ENCODE measurements at regions not wholly inside any gene's neighbourhood (a gene's known extent, or its start where the extent isn't known, plus 50 kb on each side); places are given as distances from the start of the nearest gene placed in this dataset.

DNA sequence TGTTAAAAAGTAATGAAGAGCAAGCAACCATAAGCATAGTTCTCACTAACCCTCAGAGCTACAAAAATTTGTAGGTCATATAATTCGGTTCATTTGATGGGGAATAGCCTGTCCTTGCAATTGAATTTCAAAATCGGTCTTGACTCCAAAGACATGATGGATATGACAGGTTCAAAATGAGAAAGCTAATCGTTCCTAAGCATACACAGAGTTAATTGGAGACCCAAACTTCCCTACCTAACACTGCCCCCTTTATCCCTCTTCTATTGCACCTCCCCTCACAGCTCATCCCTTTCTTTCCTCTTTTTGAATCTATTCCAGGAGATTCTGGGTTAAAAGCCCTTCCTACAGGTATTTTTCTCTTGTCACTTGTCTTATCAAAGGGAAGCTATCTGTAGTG is 390.0 kb upstream of the PTBP2 start:
- FAIRE-seq (no peak), DNase-seq (ENCODE audit: extremely low read depth in 1 of 4, low spot score in 3 of 4) (no peak), ATAC-seq (no peak)
- intact Hi-C loops (cut with micrococcal nuclease): no loop called here
- CTCF ChIA-PET (ENCODE audit: low intra/inter-chr PET ratio): no interaction called here
- Histone ChIP-seq H3K27ac (ENCODE audit: extremely low read depth, low read depth, low read length) (no peak overlapping the region), H2AFZ (ENCODE audit: low read depth, low read length) (no peak overlapping the region), H3K9ac (ENCODE audit: insufficient read depth in 1 of 2, low read depth in 2 of 2, low read length in 2 of 2) (no peak overlapping the region), H3K9me1 (ENCODE audit: control insufficient read depth, insufficient read depth, low read length) (no peaks in the 10 kb centered on the region), H4K20me1 (replicated peaks; ENCODE audit: control insufficient read depth, insufficient read depth, low read length) (no peaks in the 10 kb centered on the region), H3K4me3 (no peak overlapping the region), H3K4me2 (ENCODE audit: insufficient read depth, low read length) (no peak overlapping the region), H3K79me2 (ENCODE audit: control insufficient read depth, insufficient read depth, low read length) (no peaks in the 10 kb centered on the region), H3K9me3 (replicated peaks; ENCODE audit: control insufficient read depth, insufficient read depth, low read depth, low read length) (no peaks in the 10 kb centered on the region), H3K4me1 (replicated peaks in 1 of 2; ENCODE audit: control insufficient read depth in 2 of 2, insufficient read depth in 2 of 2, low read length in 2 of 2) (no peaks in the 10 kb centered on the region), H3K36me3 (ENCODE audit: control insufficient read depth, insufficient read depth, low read length) (no peaks in the 10 kb centered on the region), H3K27me3 (ENCODE audit: control insufficient read depth in 2 of 2, insufficient read depth in 2 of 2, low read length in 2 of 2) (no peaks in the 10 kb centered on the region)
- in situ Hi-C loops (cut with MboI): no loop called here
- WGBS (ENCODE audit: insufficient coverage, low coverage, missing lambda C conversion rate): 0% methylated on average over 3 of the region's 3 CpGs
- no TSS peak for BruUV-seq (replicated peaks)
- POLR2A ChIA-PET: no interaction called here
- TF ChIP-seq ZNF584 (CRISPR knock-in tag; IDR thresholded peaks at IDR 0.05; ENCODE audit: low read depth): no peak

DNA sequence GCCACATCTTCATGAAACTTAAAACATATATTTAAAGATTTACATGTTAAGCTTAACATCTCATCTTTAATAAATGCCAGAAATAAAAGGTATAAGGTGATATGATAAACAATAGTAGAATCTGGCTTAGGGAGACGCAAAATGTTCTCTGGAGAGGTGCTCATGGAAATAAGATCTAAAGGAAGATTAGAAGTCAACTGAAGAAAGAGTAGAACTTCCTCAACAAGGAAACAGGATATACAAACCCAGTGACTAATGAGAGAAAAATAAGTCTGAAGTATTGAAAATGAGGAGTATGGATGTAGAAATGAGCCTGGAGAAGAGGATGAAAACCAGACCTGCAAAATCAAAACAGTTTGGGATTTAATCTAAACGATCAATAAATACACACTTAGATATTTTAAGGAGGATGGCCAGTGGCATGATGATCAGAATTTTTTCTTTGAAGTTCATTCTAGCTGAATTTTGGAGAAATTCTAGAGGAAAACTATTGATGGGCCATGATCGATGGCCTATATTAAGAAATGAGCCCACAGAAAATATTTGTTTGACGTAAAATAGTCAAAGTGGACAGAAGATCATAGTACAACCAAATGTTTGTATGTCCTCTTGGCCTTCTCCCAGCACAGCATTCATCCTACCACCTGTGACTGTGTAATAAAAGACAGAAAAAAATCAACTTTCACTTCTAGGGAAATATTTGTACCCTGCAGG is 387.9 kb upstream of the PTBP2 start:
- Histone ChIP-seq H3K9me1 (ENCODE audit: control insufficient read depth, insufficient read depth, low read length) (no peaks in the 10 kb centered on the region), H2AFZ (ENCODE audit: low read depth, low read length) (no peak overlapping the region), H3K9ac (ENCODE audit: insufficient read depth in 1 of 2, low read depth in 2 of 2, low read length in 2 of 2) (no peak overlapping the region), H3K27ac (ENCODE audit: extremely low read depth, low read depth, low read length) (no peak overlapping the region), H3K4me1 (replicated peaks in 1 of 2; ENCODE audit: control insufficient read depth in 2 of 2, insufficient read depth in 2 of 2, low read length in 2 of 2) (no peaks in the 10 kb centered on the region), H3K27me3 (ENCODE audit: control insufficient read depth in 2 of 2, insufficient read depth in 2 of 2, low read length in 2 of 2) (no peaks in the 10 kb centered on the region), H3K4me3 (no peak overlapping the region), H3K4me2 (ENCODE audit: insufficient read depth, low read length) (no peak overlapping the region), H4K20me1 (replicated peaks; ENCODE audit: control insufficient read depth, insufficient read depth, low read length) (no peaks in the 10 kb centered on the region), H3K36me3 (ENCODE audit: control insufficient read depth, insufficient read depth, low read length) (no peaks in the 10 kb centered on the region), H3K79me2 (ENCODE audit: control insufficient read depth, insufficient read depth, low read length) (no peaks in the 10 kb centered on the region), H3K9me3 (replicated peaks; ENCODE audit: control insufficient read depth, insufficient read depth, low read depth, low read length) (no peaks in the 10 kb centered on the region)
- BruUV-seq (replicated peaks): no TSS peak
- intact Hi-C loops (cut with micrococcal nuclease): no loop called here
- ATAC-seq (no peak), FAIRE-seq (no peak), DNase-seq (ENCODE audit: extremely low read depth in 1 of 4, low spot score in 3 of 4) (no peak)
- in situ Hi-C loops (cut with MboI): no loop called here
- WGBS (ENCODE audit: insufficient coverage, low coverage, missing lambda C conversion rate): 0% methylated on average over 4 of the region's 4 CpGs
- CTCF ChIA-PET (ENCODE audit: low intra/inter-chr PET ratio): no interaction called here
- POLR2A ChIA-PET: no interaction called here
- no peak for TF ChIP-seq GATAD2B (IDR thresholded peaks at IDR 0.05; ENCODE audit: borderline replicate concordance)
- no peak for TF ChIP-seq GTF2E2 (tag; IDR thresholded peaks at IDR 0.05)
- no peak for TF ChIP-seq PRPF4 (IDR thresholded peaks at IDR 0.05; ENCODE audit: insufficient read depth, low read depth, low read length, poor library complexity, severe bottlenecking)
- TF ChIP-seq FOXK2 (conservative IDR thresholded peaks at IDR 0.05 in 1 of 2, IDR thresholded peaks at IDR 0.05 in 1 of 2; ENCODE audit: low read depth in 2 of 2): no peak
- no peak for TF ChIP-seq MIER1 (IDR thresholded peaks at IDR 0.05; ENCODE audit: low read depth)
- TF ChIP-seq, protein P1, sequence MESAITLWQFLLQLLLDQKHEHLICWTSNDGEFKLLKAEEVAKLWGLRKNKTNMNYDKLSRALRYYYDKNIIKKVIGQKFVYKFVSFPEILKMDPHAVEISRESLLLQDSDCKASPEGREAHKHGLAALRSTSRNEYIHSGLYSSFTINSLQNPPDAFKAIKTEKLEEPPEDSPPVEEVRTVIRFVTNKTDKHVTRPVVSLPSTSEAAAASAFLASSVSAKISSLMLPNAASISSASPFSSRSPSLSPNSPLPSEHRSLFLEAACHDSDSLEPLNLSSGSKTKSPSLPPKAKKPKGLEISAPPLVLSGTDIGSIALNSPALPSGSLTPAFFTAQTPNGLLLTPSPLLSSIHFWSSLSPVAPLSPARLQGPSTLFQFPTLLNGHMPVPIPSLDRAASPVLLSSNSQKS (CRISPR knock-in tag; IDR thresholded peaks at IDR 0.05): no peak
- TF ChIP-seq SREBF1 (IDR thresholded peaks at IDR 0.05; ENCODE audit: borderline replicate concordance, low read depth, low read length): no peak
- TF ChIP-seq, protein P2, sequence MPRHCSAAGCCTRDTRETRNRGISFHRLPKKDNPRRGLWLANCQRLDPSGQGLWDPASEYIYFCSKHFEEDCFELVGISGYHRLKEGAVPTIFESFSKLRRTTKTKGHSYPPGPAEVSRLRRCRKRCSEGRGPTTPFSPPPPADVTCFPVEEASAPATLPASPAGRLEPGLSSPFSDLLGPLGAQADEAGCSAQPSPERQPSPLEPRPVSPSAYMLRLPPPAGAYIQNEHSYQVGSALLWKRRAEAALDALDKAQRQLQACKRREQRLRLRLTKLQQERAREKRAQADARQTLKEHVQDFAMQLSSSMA (CRISPR knock-in tag; IDR thresholded peaks at IDR 0.05): no peak
- no peak for TF ChIP-seq ZNF584 (CRISPR knock-in tag; IDR thresholded peaks at IDR 0.05; ENCODE audit: low read depth)
- no peak for TF ChIP-seq BCL6 (CRISPR knock-in tag; IDR thresholded peaks at IDR 0.05)
